IPS-18c (cell line): ENCODE measurements at regions not wholly inside any gene's neighbourhood (a gene's known extent, or its start where the extent isn't known, plus 50 kb on each side); places are given as distances from the start of the nearest gene placed in this dataset.

ENCODE experiments used
- H3K4me3 ChIP-seq: 2 replicates; pipeline ENCODE4 v1.7.0; 2013; ENCODE audit warnings: low read depth, mild to moderate bottlenecking, low read length, moderate library complexity; ENCODE audit not compliant: insufficient read depth
- H3K9me3 ChIP-seq: one replicate; pipeline ENCODE4 v1.6.1; 2013; ENCODE audit warnings: mild to moderate bottlenecking, low read length, moderate library complexity; ENCODE audit not compliant: control insufficient read depth, insufficient read depth

- H3K4me3 ChIP-seq, result no peak overlapping the region
- no peaks in the 10 kb centered on the region for H3K9me3 ChIP-seq
Measured at GRCh38 chr18:55877321-55877720, 289.3 kb upstream of the TCF4 start.

DNA sequence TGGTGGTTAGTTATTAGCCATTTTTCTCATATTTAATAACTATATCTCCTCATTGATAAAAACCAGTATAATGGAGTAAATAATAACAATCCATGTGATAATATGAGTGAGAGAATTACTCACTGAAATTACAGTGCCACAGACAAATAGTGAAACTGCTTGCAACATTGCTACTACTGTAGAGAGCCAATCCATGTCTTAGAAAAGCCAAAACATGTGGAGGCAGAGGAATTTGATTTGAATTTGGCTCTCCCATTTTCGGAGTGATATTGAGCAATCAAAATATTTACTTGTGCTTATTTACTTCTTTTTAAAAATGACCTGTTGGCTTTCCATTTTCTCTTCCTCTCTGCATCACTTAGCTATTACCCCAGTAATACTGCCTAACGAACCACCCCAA, 288.3 kb upstream of the TCF4 start:
- no peak overlapping the region for H3K4me3 ChIP-seq
- H3K9me3 ChIP-seq, result no peaks in the 10 kb centered on the region

- H3K9me3 ChIP-seq, result no peaks in the 10 kb centered on the region
- H3K4me3 ChIP-seq, result no peak overlapping the region
Measured at GRCh38 chr18:55875371-55875901, 287.4 kb upstream of the TCF4 start.

DNA sequence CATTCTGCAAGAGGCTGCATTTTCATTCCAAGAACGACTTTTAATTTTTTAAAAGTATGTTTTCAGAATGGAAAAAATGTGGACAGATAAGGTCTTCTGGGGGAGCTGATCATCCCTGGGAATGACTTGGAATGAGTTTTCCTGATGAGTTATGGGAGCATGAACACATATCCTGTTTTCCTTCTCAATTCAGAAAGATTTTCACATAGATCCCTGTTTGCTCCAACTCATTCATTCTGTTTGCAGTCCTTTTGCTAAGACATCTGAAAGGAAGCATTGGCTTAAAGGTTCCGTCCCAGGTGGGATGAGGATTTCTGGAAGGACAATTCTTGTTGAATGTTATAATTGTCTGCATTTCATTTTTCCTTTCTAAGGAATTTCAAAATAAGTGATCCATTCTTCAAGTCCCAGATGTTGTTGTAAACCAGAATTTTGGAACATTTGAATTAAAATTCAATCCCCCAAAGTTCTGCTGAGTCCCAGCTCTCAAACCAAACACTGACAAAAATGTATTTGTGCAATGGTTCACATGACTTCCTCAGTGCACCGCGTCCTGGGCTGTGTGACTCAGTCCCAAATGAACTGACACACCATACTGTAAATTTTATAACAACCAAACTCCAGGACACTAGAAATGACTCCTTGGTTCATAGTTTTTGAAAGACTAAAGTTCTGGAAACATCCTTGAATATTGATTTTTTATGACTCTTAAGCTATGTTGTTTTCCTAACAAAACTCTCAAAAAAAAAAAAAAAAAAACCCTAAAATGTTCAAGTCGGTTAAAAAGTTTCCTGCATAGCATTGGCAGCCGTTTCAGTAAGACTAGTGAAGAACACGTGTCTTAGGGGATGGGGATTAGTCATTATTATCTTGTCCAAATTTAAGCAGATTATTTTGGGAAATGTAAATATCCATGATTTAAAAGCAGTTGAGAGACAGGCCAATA, 281.8 kb upstream of the TCF4 start:
- Histone ChIP-seq H3K9me3 (no peaks in the 10 kb centered on the region), H3K4me3 (no peak overlapping the region)

GRCh38 chr18:55868909-55869308, 280.9 kb upstream of the TCF4 start:
- no peaks in the 10 kb centered on the region for H3K9me3 ChIP-seq
- H3K4me3 ChIP-seq, result no peak overlapping the region

DNA sequence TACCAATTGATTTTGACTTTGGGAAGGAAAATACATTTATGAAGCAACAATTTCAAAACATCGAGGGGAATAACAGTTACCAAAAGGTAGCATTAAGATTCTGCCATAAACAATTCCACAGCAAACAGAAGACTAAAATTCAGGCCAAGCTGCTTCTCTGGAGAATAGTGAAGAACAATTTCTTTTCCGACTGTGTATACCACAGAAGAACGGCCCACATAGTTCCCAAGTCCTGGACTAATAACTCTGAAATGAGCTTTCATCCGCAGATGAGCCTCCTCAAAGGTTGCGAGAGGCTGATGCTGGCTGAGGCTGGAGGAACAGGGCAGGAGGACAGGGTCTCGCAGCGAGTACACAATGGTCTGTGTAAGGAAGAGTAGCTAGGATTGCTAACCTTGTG, 278.9 kb upstream of the TCF4 start:
- H3K4me3 ChIP-seq, result no peak overlapping the region
- H3K9me3 ChIP-seq, result no peaks in the 10 kb centered on the region

DNA sequence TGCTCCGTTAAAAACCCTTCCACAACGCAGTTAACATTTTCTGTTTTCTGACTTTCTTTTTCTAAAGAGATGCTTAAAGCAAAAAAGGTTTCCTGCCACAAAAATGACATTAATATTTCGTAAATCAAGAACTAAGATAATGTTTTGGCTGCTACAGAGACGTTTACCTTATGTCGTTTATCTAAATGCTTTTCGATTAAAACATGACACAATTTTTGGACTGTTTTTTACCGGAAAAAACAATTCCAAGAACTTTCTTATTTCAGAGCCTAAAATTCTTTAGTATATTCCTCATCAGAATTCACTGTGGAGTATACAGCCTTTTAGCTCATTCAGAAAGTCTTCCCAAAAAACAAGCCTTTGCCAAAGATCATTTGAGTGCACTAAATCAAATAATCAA, 278.0 kb upstream of the TCF4 start:
- no peaks in the 10 kb centered on the region for H3K9me3 ChIP-seq
- no peak overlapping the region for H3K4me3 ChIP-seq

DNA sequence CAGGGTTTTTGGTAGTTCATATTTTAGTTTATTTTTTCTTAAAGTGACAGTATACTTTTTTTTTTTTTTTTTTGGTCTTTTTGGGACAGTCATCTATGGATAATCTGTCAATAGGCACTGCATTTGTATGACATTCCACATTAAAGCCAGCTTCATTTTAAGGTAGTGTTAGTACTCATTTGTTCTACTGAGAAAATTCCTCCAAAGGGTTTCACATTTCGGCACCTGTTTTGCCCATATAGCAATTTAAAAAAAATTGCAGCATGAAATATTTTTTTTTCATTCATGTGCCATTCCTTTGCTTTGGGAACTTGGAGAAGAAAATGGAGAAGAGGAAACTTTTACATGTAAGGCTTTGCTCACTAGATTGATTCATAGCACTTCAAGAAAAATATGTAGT, 276.3 kb upstream of the TCF4 start:
- H3K9me3 ChIP-seq, result no peaks in the 10 kb centered on the region

DNA sequence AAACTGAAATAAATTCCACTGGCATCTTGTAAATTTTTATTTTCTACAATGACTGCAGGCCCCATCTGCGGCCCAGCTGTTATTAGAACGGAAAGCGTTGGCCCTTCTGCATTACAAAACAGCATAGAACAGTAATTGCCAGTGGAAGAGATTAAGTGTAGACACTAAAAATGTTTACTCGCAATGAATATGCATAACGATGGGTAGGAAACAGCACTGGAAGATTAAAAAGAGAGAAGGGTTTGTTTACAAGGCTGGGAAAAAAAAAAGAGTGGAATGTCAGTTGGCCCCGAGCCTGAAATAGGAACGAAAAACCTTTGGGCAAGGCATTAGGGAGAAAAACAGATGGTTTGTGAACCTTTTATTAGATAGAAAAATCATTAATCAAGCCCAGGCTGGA, 275.9 kb upstream of the TCF4 start:
- H3K9me3 ChIP-seq, result no peaks in the 10 kb centered on the region
- no peak overlapping the region for H3K4me3 ChIP-seq

More for the DNA sequence above, 276.3 kb upstream of the TCF4 start:
- no peak overlapping the region for H3K4me3 ChIP-seq

DNA sequence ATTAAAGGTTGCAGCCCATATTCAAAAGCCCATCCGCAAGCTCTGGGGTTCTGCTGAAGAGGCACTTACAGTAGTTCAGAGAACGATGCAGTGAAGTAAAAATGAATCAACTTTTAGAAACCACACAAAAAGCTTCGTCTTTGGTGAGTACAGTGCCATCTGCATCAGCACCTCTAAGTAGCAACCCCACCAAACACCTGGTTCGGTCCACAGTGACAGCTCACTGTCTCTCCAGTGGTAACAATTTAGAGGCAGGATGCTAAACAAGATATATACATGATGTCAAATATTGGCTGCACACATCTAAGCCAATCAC, 275.4 kb upstream of the TCF4 start:
- no peaks in the 10 kb centered on the region for H3K9me3 ChIP-seq
- no peak overlapping the region for H3K4me3 ChIP-seq

DNA sequence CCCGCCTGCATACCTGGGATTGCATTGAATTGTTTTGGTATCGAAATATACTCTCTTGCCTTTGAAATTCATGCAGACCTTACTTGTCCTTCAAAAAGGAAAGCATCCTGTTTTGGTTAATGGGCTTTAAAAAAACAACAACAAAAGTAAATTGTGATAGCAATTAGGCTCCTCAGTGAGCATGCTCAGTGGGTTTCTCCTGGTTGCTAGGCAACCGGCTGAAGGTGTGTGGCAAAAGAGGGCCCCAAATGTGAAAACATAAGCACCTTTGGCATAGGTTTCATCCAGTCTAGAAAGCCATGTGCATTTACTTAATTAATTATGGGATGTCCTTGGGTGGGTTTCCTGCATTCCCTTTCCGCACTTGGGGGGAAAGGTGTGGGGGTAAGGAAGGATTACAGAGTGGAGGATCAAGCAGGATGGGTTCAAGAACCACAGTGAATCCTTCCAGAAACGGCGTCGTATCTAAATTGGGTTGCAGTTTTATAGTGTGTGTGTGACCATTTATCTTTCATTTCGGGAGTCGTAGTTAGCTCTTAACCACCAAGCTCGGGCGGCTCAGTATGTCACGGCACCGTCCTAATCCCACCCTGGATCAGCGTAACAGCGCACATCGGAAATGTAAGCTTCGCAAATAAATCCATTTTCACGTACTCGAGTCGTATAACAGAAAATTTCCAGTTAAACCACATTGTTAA, 274.9 kb upstream of the TCF4 start:
- H3K9me3 ChIP-seq, result no peaks in the 10 kb centered on the region
- H3K4me3 ChIP-seq, result no peak overlapping the region

DNA sequence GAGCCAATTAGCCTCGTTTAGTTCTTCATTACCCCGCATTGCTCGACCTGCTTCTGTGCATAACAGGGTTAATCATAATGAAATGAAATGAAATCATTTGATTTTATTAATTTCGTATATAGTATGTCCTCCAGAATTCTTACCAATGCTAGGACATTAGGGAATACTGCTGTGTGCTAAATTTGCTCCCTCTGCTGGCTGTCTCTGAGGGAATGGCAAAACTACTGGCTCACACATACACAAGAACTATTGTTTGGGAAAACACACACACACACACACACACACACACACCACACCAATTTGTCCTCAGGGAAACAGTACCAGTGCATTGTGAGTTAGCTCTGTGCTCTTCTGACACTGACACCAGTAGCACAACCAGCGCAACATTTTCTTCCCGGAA, 273.3 kb upstream of the TCF4 start:
- Histone ChIP-seq H3K4me3 (no peak overlapping the region), H3K9me3 (no peaks in the 10 kb centered on the region)

DNA sequence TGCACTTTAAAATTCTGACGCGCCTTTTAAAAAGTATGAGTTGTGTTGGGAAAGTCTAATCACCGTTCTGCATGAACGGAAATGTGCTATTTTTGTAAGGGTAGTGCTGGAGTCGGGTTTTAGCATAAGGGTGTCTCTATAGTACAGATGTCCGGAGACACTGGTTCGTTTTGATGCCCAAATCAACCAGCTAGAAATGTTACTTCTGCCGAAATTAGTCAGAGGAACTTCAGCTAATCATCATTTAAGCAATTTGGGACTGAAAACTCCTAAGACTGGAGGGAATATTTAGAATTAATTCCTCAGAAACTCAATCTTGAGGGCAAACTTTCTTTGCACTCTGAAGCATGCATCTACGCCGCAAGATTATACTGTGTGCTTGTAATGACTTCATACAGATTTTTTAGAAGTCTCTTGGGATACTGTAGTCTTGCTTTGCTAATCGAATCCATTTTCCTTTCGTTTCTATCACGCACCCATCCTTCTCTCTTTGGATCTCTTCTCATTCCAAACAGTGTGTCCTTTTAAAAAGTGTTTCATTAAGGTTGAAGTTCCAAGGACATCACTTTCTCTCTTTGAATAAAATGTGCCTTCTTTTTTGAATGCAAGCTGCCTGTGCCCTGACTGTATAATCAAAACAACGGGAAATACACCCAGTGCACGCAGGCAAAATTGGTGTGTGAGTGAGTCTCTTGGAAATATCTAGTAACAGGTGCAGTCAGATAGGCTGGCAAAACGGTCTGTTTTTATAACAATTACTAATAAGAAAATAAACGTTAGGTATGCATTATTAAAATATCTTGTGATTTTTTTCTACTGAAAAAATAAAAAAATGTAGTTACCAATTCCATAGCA, 270.9 kb upstream of the TCF4 start:
- Histone ChIP-seq H3K9me3 (no peaks in the 10 kb centered on the region), H3K4me3 (no peak overlapping the region)

- Histone ChIP-seq H3K4me3 (no peak overlapping the region), H3K9me3 (no peaks in the 10 kb centered on the region)
Measured at GRCh38 chr18:55857956-55858355, 270.0 kb upstream of the TCF4 start.

GRCh38 chr18:55857409-55857808, 269.4 kb upstream of the TCF4 start:
- H3K4me3 ChIP-seq, result no peak overlapping the region
- no peaks in the 10 kb centered on the region for H3K9me3 ChIP-seq

GRCh38 chr18:55856679-55857078, 268.7 kb upstream of the TCF4 start:
- no peaks in the 10 kb centered on the region for H3K9me3 ChIP-seq
- H3K4me3 ChIP-seq, result no peak overlapping the region

DNA sequence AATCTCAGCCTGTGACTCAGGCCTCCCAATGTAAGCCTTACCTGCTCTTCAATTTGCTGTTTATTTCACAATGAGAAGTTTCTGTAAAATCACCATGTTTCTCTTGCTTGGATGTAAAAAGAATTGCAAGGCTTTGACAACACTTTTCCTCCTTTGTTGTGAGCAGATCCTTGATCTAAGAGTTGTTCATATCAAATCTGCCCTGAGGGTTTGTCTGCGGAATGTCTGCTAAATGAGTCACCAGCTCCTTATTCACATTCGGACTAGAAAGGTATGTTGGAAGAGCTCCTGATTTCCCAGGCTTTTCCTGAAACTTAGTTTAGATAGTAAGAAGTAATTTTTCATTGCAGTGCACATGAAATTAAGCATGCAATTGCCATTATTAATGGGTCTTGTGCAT, 268.2 kb upstream of the TCF4 start:
- no peaks in the 10 kb centered on the region for H3K9me3 ChIP-seq
- H3K4me3 ChIP-seq, result no peak overlapping the region
